Transverse colon (tissue), 4 donors: ENCODE measurements at regions not wholly inside any gene's neighbourhood (a gene's known extent, or its start where the extent isn't known, plus 50 kb on each side); places are given as distances from the start of the nearest gene placed in this dataset.
"Not testable (repeated sequence)": the region's sequence is repeated elsewhere in the genome, so short reads cannot be mapped to it uniquely, and the experiment has no call there.

Experiments
- DNase-seq: peaks from one replicate; pipeline ENCODE4 v3.0.0-alpha.2; 2019
- H3K27ac ChIP-seq, 4 donors: fragments of 200-600 bp; sonication (generic); 2 replicates each; pipeline ENCODE4 v1.5.1; 2016 to 2018; ENCODE audit warnings: inconsistent platforms in 4 of 4
- H3K27me3 ChIP-seq: fragments of 200-600 bp; sonication (generic); 2 replicates; pipeline ENCODE4 v1.5.1; 2017; ENCODE audit warnings: inconsistent platforms
- H3K36me3 ChIP-seq, 4 donors: fragments of 200-600 bp; sonication (generic); 2 replicates each; pipeline ENCODE4 v1.5.1; 2017 to 2019; ENCODE audit warnings: inconsistent platforms in 4 of 4
- H3K4me1 ChIP-seq, 4 donors: fragments of 200-600 bp; sonication (generic); 2 replicates each; pipeline ENCODE4 v1.5.1; 2017 to 2020; ENCODE audit warnings: inconsistent platforms in 4 of 4
- H3K4me3 ChIP-seq, 4 donors: fragments of 200-600 bp; sonication (generic); 1 replicate in 1 of 4; 2 replicates in 3 of 4; pipeline versions ENCODE4 v1.5.1 to v1.6.1; 2017 to 2019; ENCODE audit warnings: inconsistent platforms in 4 of 4
- H3K9me3 ChIP-seq, 2 donors: fragments of 200-600 bp; sonication (generic); 2 replicates each; pipeline ENCODE4 v1.5.1; 2017 to 2019; ENCODE audit warnings: inconsistent platforms in 2 of 2
- CTCF ChIP-seq, 5 experiments: fragments of 200-600 bp in 3 of 5; fragments of 450-650 bp in 2 of 5; sonication (generic) in 3 of 5; IDR thresholded peaks; 1 replicate in 2 of 5; 2 replicates in 3 of 5; pipeline ENCODE4 v1.5.1; 2016 to 2017; ENCODE audit warnings: antibody characterized with exemption in 5 of 5, inconsistent platforms in 3 of 5, mild to moderate bottlenecking in 2 of 5, moderate library complexity in 1 of 5
- EP300 ChIP-seq: sonication (generic); formaldehyde crosslinking; IDR thresholded peaks from one replicate; pipeline ENCODE4 v1.6.1; 2017; ENCODE audit warnings: antibody characterized with exemption, low read depth
- POLR2A ChIP-seq: fragments of 450-650 bp; IDR thresholded peaks from one replicate; pipeline ENCODE4 v1.6.1; 2016; ENCODE audit warnings: antibody characterized with exemption, mild to moderate bottlenecking, moderate library complexity
- POLR2AphosphoS5 ChIP-seq, 3 donors: sonication (generic); formaldehyde crosslinking; IDR thresholded peaks; one replicate each; pipeline ENCODE4 v1.6.1; 2016; ENCODE audit warnings: antibody characterized with exemption in 3 of 3
- WGBS, 2 donors: methylation state at CpG; one replicate each; pipeline ENCODE4 v1.1.5; 2018; ENCODE audit warnings: low coverage in 1 of 2; 5-methylcytosine and 5-hydroxymethylcytosine counted together
- in situ Hi-C, 4 donors: fragments of 200-750 bp; cut with MboI; loops; one replicate each; pipeline versions ENCODE4 v1.15.0 to v1.15.1; 2017; ENCODE audit warnings: low sequenced_read_pairs in 3 of 4, low pct_ligation_motif_present in 1 of 4, low pct_unique_long_range_greater_than_20kb in 1 of 4
- intact Hi-C: fragments of 100-400 bp; cut with DNase I; formaldehyde crosslinking; loops from one replicate; pipeline ENCODE4 v1.15.1; 2023; ENCODE audit warnings: low total_unique reads

- TF ChIP-seq POLR2A (no peak), EP300 (no peak), CTCF (IDR thresholded peaks at IDR 0.05) (no peak), POLR2AphosphoS5 (IDR thresholded peaks at IDR 0.05) (no peak)
- H3K27ac ChIP-seq, result no peak overlapping the region
- H3K4me1 ChIP-seq, result no peaks in the 10 kb centered on the region
- no peaks in the 10 kb centered on the region for H3K9me3 ChIP-seq
- intact Hi-C loops (no loop called here), in situ Hi-C loops (no loop called here)
- H3K36me3 ChIP-seq, result no peaks in the 10 kb centered on the region
- H3K27me3 ChIP-seq, result no peaks in the 10 kb centered on the region
- 80% methylated on average over 2 to 3 of the region's 3 CpGs for WGBS, 2 donors
- no peak for DNase-seq
- H3K4me3 ChIP-seq, result no peak overlapping the region
These were observed 356.0 kb downstream of the GATA3 start for GRCh38 chr10:8410506-8410905.

DNA sequence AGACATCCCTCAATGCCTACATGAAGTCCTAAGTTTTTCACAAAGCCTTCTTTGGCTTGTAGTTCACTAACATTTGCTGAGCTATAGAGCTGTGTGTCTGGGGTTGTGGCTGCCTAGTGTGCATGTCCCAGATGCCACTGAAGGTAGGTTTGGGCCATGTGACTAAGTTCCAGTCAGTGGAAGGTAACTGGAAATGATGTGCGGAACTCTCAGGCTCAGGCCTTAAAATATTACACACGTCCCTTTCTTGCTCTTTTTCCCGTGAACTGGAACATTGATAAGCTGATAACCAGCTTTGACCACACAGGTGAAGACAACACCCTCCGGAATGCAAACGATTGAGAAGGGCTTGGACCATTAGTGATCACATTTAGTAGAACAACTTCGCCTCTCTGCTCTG, 358.1 kb downstream of the GATA3 start:
- Histone ChIP-seq H3K4me1 (no peaks in the 10 kb centered on the region), H3K27ac (no peak overlapping the region), H3K4me3 (no peak overlapping the region), H3K36me3 (no peaks in the 10 kb centered on the region), H3K27me3 (no peaks in the 10 kb centered on the region), H3K9me3 (no peaks in the 10 kb centered on the region)
- DNase-seq, result no peak
- intact Hi-C loops (no loop called here), in situ Hi-C loops (no loop called here)
- 87% methylated on average over 3 to 6 of the region's 6 CpGs for WGBS, 2 donors
- no peak for TF ChIP-seq POLR2AphosphoS5 (IDR thresholded peaks at IDR 0.05)
- TF ChIP-seq POLR2A, result no peak
- TF ChIP-seq EP300, result no peak
- no peak for TF ChIP-seq CTCF (IDR thresholded peaks at IDR 0.05)

DNA sequence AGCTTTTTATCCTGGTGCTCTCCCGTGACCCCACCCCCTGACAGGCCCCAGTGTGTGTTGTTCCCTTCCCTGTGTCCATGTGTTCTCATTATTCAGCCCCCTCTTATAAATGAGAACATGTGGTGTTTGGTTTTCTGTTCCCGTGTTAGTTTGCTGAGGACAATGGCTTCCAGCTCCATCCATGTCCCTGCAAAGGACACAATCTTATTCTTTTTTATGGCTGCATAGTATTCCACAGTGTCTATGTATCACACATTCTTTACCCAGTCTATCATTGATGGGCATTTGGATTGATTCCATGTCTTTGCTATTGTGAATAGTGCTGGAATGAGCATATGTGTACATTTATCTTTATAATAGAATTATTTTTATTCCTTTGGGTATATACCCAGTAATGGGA, 360.5 kb downstream of the GATA3 start:
- 60 to 86% methylated on average over 2 of the region's 2 CpGs for WGBS, 2 donors
- H3K27me3 ChIP-seq, DNase-seq, H3K36me3 ChIP-seq, H3K9me3 ChIP-seq, H3K4me1 ChIP-seq, H3K27ac ChIP-seq, in situ Hi-C loops, H3K4me3 ChIP-seq, intact Hi-C loops: not testable (repeated sequence)

DNA sequence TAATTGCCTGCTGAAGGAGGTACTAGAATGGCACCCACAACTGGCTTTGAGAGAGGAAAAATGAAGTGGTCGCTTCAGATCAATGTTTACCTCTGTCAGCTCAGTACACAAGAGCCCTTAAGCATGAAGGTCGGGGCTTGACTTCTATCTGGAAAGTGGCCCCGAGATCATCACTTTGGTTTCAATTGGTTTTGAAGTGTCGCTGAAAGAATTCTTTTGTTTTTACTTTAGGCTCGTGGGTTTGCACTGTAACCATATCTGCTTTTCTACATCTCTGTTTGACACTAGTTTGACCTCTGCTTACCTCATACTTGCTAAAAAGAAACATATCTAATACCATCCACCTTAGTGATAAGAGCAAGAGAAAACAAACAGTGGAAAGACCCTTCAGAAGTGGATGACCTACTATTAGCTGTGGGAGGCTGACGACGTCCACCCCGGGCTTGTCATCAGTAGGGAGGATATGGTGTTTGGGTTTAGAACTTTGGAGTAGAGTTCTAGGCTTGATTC, 361.8 kb downstream of the GATA3 start:
- Histone ChIP-seq H3K4me3 (no peak overlapping the region), H3K27ac (no peak overlapping the region), H3K9me3 (no peaks in the 10 kb centered on the region), H3K4me1 (no peaks in the 10 kb centered on the region), H3K27me3 (no peaks in the 10 kb centered on the region), H3K36me3 (no peaks in the 10 kb centered on the region)
- intact Hi-C loops (no loop called here), in situ Hi-C loops (no loop called here)
- 24 to 33% methylated on average over 5 to 8 of the region's 8 CpGs for WGBS, 2 donors
- no peak for TF ChIP-seq CTCF (IDR thresholded peaks at IDR 0.05)
- TF ChIP-seq EP300, result no peak
- no peak for TF ChIP-seq POLR2AphosphoS5 (IDR thresholded peaks at IDR 0.05)
- no peak for DNase-seq

- H3K4me3 ChIP-seq, result no peak overlapping the region
- intact Hi-C loops, result no loop called here
- no peaks in the 10 kb centered on the region for H3K27me3 ChIP-seq
- 76 to 83% methylated on average over 2 to 3 of the region's 3 CpGs for WGBS, 2 donors
- in situ Hi-C loops, result no loop called here
- DNase-seq, result no peak
- TF ChIP-seq POLR2A (no peak), POLR2AphosphoS5 (IDR thresholded peaks at IDR 0.05) (no peak), EP300 (no peak), CTCF (IDR thresholded peaks at IDR 0.05) (no peak)
- H3K27ac ChIP-seq, result no peak overlapping the region
- no peaks in the 10 kb centered on the region for H3K9me3 ChIP-seq
- H3K4me1 ChIP-seq, result no peaks in the 10 kb centered on the region
- no peaks in the 10 kb centered on the region for H3K36me3 ChIP-seq
These were observed 362.3 kb downstream of the GATA3 start for GRCh38 chr10:8416760-8417159.
